PC-3 (cell line): ENCODE measurements at regions not wholly inside any gene's neighbourhood (a gene's known extent, or its start where the extent isn't known, plus 50 kb on each side); places are given as distances from the start of the nearest gene placed in this dataset.

ENCODE experiments used
- ATAC-seq: fragments of 200-7000 bp; cut with Tn5 transposase; 2 replicates; pipeline ENCODE4 v1.9.1; 2020; ENCODE audit warnings: mild to moderate bottlenecking, moderate library complexity
- BruUV-seq: library from RNA; stranded (reverse); fragments of 400-500 nt; replicated peaks from 2 replicates; lab custom pipeline; 2021; lab: Mats Ljungman, UMichigan
- CTCF ChIA-PET: fragments of 300-600 bp; sonication (Branson Sonifier 250); formaldehyde crosslinking; loops from one replicate; lab custom pipeline; 2022; ENCODE audit warnings: antibody characterized with exemption; lab: Charles Lee
- POLR2A ChIA-PET: fragments of 300-600 bp; sonication (Branson Sonifier 250); formaldehyde crosslinking; loops from one replicate; lab custom pipeline; 2022; ENCODE audit warnings: antibody characterized with exemption; ENCODE audit not compliant: unreplicated experiment; lab: Charles Lee
- DNase-seq: peaks from one replicate; pipeline ENCODE4 v3.0.0-alpha.2; 2015
- H2AFZ ChIP-seq: fragments of 300-600 bp; sonication (generic); 2 replicates; pipeline ENCODE4 v1.6.0; 2016; ENCODE audit warnings: antibody characterized with exemption, low read length
- H3F3A ChIP-seq: fragments of 300-600 bp; sonication (generic); one replicate; pipeline ENCODE4 v1.6.0; 2017; ENCODE audit warnings: antibody characterized with exemption, low read length, control low read depth, mild to moderate bottlenecking; ENCODE audit not compliant: unreplicated experiment
- H3K27ac ChIP-seq: fragments of 300-600 bp; sonication (generic); 2 replicates; pipeline ENCODE4 v1.5.1; 2016; ENCODE audit warnings: mild to moderate bottlenecking, low read length
- H3K27me3 ChIP-seq: fragments of 300-600 bp; sonication (generic); 2 replicates; pipeline ENCODE4 v1.6.1; 2016; ENCODE audit warnings: low read length, mixed read lengths
- H3K36me3 ChIP-seq: fragments of 300-600 bp; sonication (generic); 2 replicates; pipeline ENCODE4 v1.6.1; 2016; ENCODE audit warnings: low read depth, mixed run types, low read length, mixed read lengths
- H3K4me1 ChIP-seq: fragments of 300-600 bp; sonication (generic); 2 replicates; pipeline ENCODE4 v1.5.1; 2016; ENCODE audit warnings: low read length; ENCODE audit not compliant: insufficient read depth
- H3K4me2 ChIP-seq: fragments of 300-600 bp; sonication (generic); 2 replicates; pipeline ENCODE4 v1.6.0; 2016; ENCODE audit warnings: low read length
- H3K4me3 ChIP-seq: fragments of 300-600 bp; sonication (generic); 2 replicates; pipeline ENCODE4 v1.5.1; 2016; ENCODE audit warnings: mild to moderate bottlenecking, low read length, mixed read lengths
- H3K79me2 ChIP-seq: fragments of 300-600 bp; sonication (generic); 2 replicates; pipeline ENCODE4 v1.6.1; 2017; ENCODE audit warnings: low read length, mixed read lengths
- H3K9ac ChIP-seq: fragments of 300-600 bp; sonication (generic); 2 replicates; pipeline ENCODE4 v1.6.0; 2016; ENCODE audit warnings: mild to moderate bottlenecking, low read length
- H3K9me2 ChIP-seq: fragments of 300-600 bp; sonication (generic); replicated peaks from 2 replicates; pipeline ENCODE4 v1.6.1; 2016; ENCODE audit warnings: mixed run types, low read length, mixed read lengths
- H3K9me3 ChIP-seq: fragments of 300-600 bp; sonication (generic); 2 replicates; pipeline ENCODE4 v1.6.1; 2016; ENCODE audit warnings: low read length, mixed read lengths
- H4K20me1 ChIP-seq: fragments of 300-600 bp; sonication (generic); 2 replicates; pipeline ENCODE4 v1.6.1; 2016; ENCODE audit warnings: low read length, mixed read lengths
- CTCF ChIP-seq: fragments of 300-600 bp; sonication (generic); conservative IDR thresholded peaks from 2 replicates; pipeline ENCODE4 v1.5.1; 2017; ENCODE audit warnings: antibody characterized with exemption, low read depth, mild to moderate bottlenecking, low read length
- EZH2 ChIP-seq: fragments of 300-600 bp; sonication (generic); IDR thresholded peaks from one replicate; pipeline ENCODE4 v1.6.1; 2017; ENCODE audit warnings: antibody characterized with exemption, mild to moderate bottlenecking, low read length; ENCODE audit not compliant: unreplicated experiment
- EZH2phosphoT487 ChIP-seq: fragments of 300-600 bp; sonication (generic); IDR thresholded peaks from 2 replicates; pipeline ENCODE4 v1.6.1; 2018; ENCODE audit warnings: mild to moderate bottlenecking, antibody characterized with exemption, low read length, borderline replicate concordance
- intact Hi-C: fragments of 100-400 bp; cut with micrococcal nuclease; formaldehyde crosslinking; loops from 2 replicates; pipeline ENCODE4 v1.9.0; 2023

GRCh38 chr3:147582642-147583041 lies 173.5 kb downstream of the ZIC1 start:
- Histone ChIP-seq H4K20me1 (no peaks in the 10 kb centered on the region), H3K36me3 (no peaks in the 10 kb centered on the region), H3K4me1 (no peaks in the 10 kb centered on the region), H3K27me3 (peaks cover 9% of the 10 kb centered on the region; the same call in 1 of the 2 replicates), H3K79me2 (no peaks in the 10 kb centered on the region), H3K9ac (no peak overlapping the region), H3K4me2 (no peak overlapping the region), H3K27ac (no peak overlapping the region), H2AFZ (no peak overlapping the region), H3F3A (no peaks in the 10 kb centered on the region), H3K4me3 (no peak overlapping the region), H3K9me2 (no peaks in the 10 kb centered on the region), H3K9me3 (no peaks in the 10 kb centered on the region)
- DNase-seq (no peak), ATAC-seq (no peak)
- CTCF ChIA-PET: no interaction called here
- TF ChIP-seq EZH2: no peak
- no peak for TF ChIP-seq EZH2phosphoT487
- TF ChIP-seq CTCF: no peak
- BruUV-seq: no TSS peak
- intact Hi-C loops: no loop called here
- POLR2A ChIA-PET: no interaction called here

- no peak for TF ChIP-seq EZH2
- Histone ChIP-seq H3K4me2 (no peak overlapping the region), H4K20me1 (no peaks in the 10 kb centered on the region), H3K9me3 (no peaks in the 10 kb centered on the region), H3K4me3 (no peak overlapping the region), H3K4me1 (no peaks in the 10 kb centered on the region), H3K9ac (no peak overlapping the region), H3F3A (no peaks in the 10 kb centered on the region), H3K36me3 (no peaks in the 10 kb centered on the region), H2AFZ (no peak overlapping the region), H3K27me3 (no peaks in the 10 kb centered on the region), H3K9me2 (no peaks in the 10 kb centered on the region), H3K79me2 (no peaks in the 10 kb centered on the region), H3K27ac (no peak overlapping the region)
- ATAC-seq (no peak), DNase-seq (no peak)
- CTCF ChIA-PET: no interaction called here
- BruUV-seq: no TSS peak
- POLR2A ChIA-PET: no interaction called here
- intact Hi-C loops: no loop called here
Measured at GRCh38 chr3:147589016-147589415, 179.9 kb downstream of the ZIC1 start.

GRCh38 chr3:147604136-147604535 lies 195.0 kb downstream of the ZIC1 start:
- Histone ChIP-seq H3K27ac (no peak overlapping the region), H4K20me1 (no peaks in the 10 kb centered on the region), H3K4me2 (no peak overlapping the region), H3K79me2 (no peaks in the 10 kb centered on the region), H3K27me3 (0 out of 2 replicates have a peak, but pooled peaks cover 7% of the 10 kb centered on the region), H3K9me3 (no peaks in the 10 kb centered on the region), H3K36me3 (no peaks in the 10 kb centered on the region), H3K4me1 (no peaks in the 10 kb centered on the region), H3K9me2 (no peaks in the 10 kb centered on the region), H2AFZ (no peak overlapping the region), H3F3A (no peaks in the 10 kb centered on the region), H3K4me3 (no peak overlapping the region), H3K9ac (no peak overlapping the region)
- intact Hi-C loops: no loop called here
- CTCF ChIA-PET: no interaction called here
- ATAC-seq: no peak
- BruUV-seq: no TSS peak
- DNase-seq: no peak
- TF ChIP-seq EZH2phosphoT487 (no peak), CTCF (no peak), EZH2 (no peak)
- POLR2A ChIA-PET: no interaction called here
